A549 (cell line): ENCODE measurements at regions not wholly inside any gene's neighbourhood (a gene's known extent, or its start where the extent isn't known, plus 50 kb on each side); places are given as distances from the start of the nearest gene placed in this dataset.

ENCODE experiments used
- CBX8 ChIP-seq: fragments of 200-600 bp; sonication (generic); IDR thresholded peaks from 2 replicates; pipeline ENCODE4 v1.6.1; 2016
- CEBPB ChIP-seq, 2 experiments: fragments of >200 bp in 1 of 2; sonication (Bioruptor Twin) in 1 of 2; formaldehyde crosslinking in 1 of 2; IDR thresholded peaks; 2 replicates each; pipeline ENCODE4 v1.6.1; 2012 to 2016
- EP300 ChIP-seq, 2 experiments: fragments of >200 bp; sonication (Bioruptor Twin); formaldehyde crosslinking; IDR thresholded peaks; 2 replicates in 1 of 2; 3 replicates in 1 of 2; pipeline ENCODE4 v1.6.1; 2016 to 2017
- POLR2A ChIP-seq: IDR thresholded peaks from 2 replicates; pipeline ENCODE4 v1.6.1; 2012; ENCODE audit warnings: mild to moderate bottlenecking, low read length
- RAD21 ChIP-seq, 2 experiments: fragments of >200 bp in 1 of 2; sonication (Bioruptor Twin) in 1 of 2; formaldehyde crosslinking in 1 of 2; IDR thresholded peaks in 1 of 2; conservative IDR thresholded peaks in 1 of 2; 2 replicates in 1 of 2; 3 replicates in 1 of 2; pipeline ENCODE4 v1.6.1; 2012 to 2018; ENCODE audit warnings: inconsistent platforms in 1 of 2
- RFX5 ChIP-seq: fragments of 450-650 bp; IDR thresholded peaks from 2 replicates; pipeline ENCODE4 v1.7.1; 2014; ENCODE audit warnings: antibody characterized with exemption, mild to moderate bottlenecking, moderate library complexity
- SMC3 ChIP-seq: fragments of >200 bp; sonication (Bioruptor Twin); formaldehyde crosslinking; IDR thresholded peaks from 3 replicates; pipeline ENCODE4 v1.6.1; 2018; ENCODE audit warnings: inconsistent platforms
- TF ChIP-seq, protein P1 (sequence below): fragments of >200 bp; sonication (Bioruptor Twin); formaldehyde crosslinking; IDR thresholded peaks from 3 replicates; pipeline ENCODE4 v1.5.1; 2016
- TF ChIP-seq, protein P2 (sequence below): fragments of 150-350 bp; IDR thresholded peaks from 2 replicates; pipeline ENCODE4 v1.6.1; 2014; ENCODE audit warnings: low read depth, mild to moderate bottlenecking, low read length
- TF ChIP-seq, protein P3 (sequence below): fragments of 200-600 bp; sonication (generic); IDR thresholded peaks from 2 replicates; pipeline ENCODE4 v1.6.1; 2016; ENCODE audit warnings: antibody characterized with exemption, mild to moderate bottlenecking, moderate library complexity

DNA sequence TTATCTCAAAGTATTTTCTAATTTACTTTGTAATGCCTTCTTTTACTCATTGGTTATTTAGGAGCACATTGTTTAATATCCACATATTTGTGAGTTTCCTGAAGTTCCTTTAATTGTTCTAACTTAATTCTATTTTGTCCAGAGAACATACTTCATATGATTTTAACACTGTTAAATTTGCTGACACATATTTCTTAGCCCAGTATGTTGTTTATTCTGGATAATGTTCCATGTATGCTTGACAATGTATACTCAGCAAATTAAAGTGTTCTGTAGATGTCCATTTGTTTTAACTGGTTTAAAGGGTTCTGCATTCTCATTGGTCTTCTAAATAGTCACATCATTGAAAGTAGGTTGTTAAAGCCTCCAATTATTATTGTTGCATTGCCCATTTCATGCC lies 643.7 kb upstream of the NR5A2 start:
- TF ChIP-seq RFX5 (no peak), SMC3 (no peak), POLR2A (no peak), CEBPB (IDR thresholded peaks at IDR 0.05) (no peak), RAD21 (conservative IDR thresholded peaks at IDR 0.05 in 1 of 2, IDR thresholded peaks at IDR 0.05 in 1 of 2) (no peak), EP300 (IDR thresholded peaks at IDR 0.05) (no peak), CBX8 (no peak)
- TF ChIP-seq, protein P1, sequence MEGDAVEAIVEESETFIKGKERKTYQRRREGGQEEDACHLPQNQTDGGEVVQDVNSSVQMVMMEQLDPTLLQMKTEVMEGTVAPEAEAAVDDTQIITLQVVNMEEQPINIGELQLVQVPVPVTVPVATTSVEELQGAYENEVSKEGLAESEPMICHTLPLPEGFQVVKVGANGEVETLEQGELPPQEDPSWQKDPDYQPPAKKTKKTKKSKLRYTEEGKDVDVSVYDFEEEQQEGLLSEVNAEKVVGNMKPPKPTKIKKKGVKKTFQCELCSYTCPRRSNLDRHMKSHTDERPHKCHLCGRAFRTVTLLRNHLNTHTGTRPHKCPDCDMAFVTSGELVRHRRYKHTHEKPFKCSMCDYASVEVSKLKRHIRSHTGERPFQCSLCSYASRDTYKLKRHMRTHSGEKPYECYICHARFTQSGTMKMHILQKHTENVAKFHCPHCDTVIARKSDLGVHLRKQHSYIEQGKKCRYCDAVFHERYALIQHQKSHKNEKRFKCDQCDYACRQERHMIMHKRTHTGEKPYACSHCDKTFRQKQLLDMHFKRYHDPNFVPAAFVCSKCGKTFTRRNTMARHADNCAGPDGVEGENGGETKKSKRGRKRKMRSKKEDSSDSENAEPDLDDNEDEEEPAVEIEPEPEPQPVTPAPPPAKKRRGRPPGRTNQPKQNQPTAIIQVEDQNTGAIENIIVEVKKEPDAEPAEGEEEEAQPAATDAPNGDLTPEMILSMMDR = no peak
- TF ChIP-seq, protein P2, sequence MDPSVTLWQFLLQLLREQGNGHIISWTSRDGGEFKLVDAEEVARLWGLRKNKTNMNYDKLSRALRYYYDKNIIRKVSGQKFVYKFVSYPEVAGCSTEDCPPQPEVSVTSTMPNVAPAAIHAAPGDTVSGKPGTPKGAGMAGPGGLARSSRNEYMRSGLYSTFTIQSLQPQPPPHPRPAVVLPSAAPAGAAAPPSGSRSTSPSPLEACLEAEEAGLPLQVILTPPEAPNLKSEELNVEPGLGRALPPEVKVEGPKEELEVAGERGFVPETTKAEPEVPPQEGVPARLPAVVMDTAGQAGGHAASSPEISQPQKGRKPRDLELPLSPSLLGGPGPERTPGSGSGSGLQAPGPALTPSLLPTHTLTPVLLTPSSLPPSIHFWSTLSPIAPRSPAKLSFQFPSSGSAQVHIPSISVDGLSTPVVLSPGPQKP = no peak
- TF ChIP-seq, protein P3, sequence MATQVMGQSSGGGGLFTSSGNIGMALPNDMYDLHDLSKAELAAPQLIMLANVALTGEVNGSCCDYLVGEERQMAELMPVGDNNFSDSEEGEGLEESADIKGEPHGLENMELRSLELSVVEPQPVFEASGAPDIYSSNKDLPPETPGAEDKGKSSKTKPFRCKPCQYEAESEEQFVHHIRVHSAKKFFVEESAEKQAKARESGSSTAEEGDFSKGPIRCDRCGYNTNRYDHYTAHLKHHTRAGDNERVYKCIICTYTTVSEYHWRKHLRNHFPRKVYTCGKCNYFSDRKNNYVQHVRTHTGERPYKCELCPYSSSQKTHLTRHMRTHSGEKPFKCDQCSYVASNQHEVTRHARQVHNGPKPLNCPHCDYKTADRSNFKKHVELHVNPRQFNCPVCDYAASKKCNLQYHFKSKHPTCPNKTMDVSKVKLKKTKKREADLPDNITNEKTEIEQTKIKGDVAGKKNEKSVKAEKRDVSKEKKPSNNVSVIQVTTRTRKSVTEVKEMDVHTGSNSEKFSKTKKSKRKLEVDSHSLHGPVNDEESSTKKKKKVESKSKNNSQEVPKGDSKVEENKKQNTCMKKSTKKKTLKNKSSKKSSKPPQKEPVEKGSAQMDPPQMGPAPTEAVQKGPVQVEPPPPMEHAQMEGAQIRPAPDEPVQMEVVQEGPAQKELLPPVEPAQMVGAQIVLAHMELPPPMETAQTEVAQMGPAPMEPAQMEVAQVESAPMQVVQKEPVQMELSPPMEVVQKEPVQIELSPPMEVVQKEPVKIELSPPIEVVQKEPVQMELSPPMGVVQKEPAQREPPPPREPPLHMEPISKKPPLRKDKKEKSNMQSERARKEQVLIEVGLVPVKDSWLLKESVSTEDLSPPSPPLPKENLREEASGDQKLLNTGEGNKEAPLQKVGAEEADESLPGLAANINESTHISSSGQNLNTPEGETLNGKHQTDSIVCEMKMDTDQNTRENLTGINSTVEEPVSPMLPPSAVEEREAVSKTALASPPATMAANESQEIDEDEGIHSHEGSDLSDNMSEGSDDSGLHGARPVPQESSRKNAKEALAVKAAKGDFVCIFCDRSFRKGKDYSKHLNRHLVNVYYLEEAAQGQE = no peak
